B cell (primary cell): ENCODE measurements at regions not wholly inside any gene's neighbourhood (a gene's known extent, or its start where the extent isn't known, plus 50 kb on each side); places are given as distances from the start of the nearest gene placed in this dataset.

ENCODE experiments used
- ATAC-seq: fragments of 200-7000 bp; cut with Tn5 transposase; one replicate; pipeline ENCODE4 v1.10.0; 2021; ENCODE audit warnings: low read depth, mild to moderate bottlenecking, moderate number of reproducible peaks, moderate library complexity
- CTCF ChIA-PET: fragments of 350-600 bp; sonication (Branson Sonifier 250); formaldehyde crosslinking; loops from one replicate; lab custom pipeline; 2021; ENCODE audit warnings: antibody characterized with exemption, inconsistent platforms; lab: Charles Lee
- POLR2A ChIA-PET: fragments of 350-600 bp; sonication (Branson Sonifier 250); formaldehyde crosslinking; loops from one replicate; lab custom pipeline; 2021; ENCODE audit warnings: antibody characterized with exemption; lab: Charles Lee
- DNase-seq: peaks from one replicate; pipeline ENCODE4 v3.0.0; 2013
- H2AFZ ChIP-seq: 2 replicates; pipeline ENCODE4 v1.6.1; 2012; ENCODE audit warnings: mild to moderate bottlenecking, low read depth, low read length; ENCODE audit not compliant: insufficient read depth, poor library complexity, severe bottlenecking
- H3K27ac ChIP-seq, 2 donors: 1 replicate in 1 of 2; 2 replicates in 1 of 2; pipeline ENCODE4 v1.5.1; 2012 to 2013; ENCODE audit warnings: low read length in 2 of 2, mild to moderate bottlenecking in 2 of 2, moderate library complexity in 1 of 2
- H3K27me3 ChIP-seq, 4 experiments: fragments of 200-600 bp in 1 of 4; sonication (generic) in 1 of 4; replicated peaks in 1 of 4; 1 replicate in 2 of 4; 2 replicates in 2 of 4; pipeline versions ENCODE4 v1.6.1 to v1.7.0; 2013 to 2016; ENCODE audit warnings: low read length in 3 of 4, mild to moderate bottlenecking in 2 of 4, mixed read lengths in 1 of 4, moderate library complexity in 1 of 4; ENCODE audit not compliant: insufficient read depth in 4 of 4, control insufficient read depth in 3 of 4; ENCODE audit errors: control extremely low read depth in 1 of 4
- H3K36me3 ChIP-seq, 2 experiments: replicated peaks in 1 of 2; 1 replicate in 1 of 2; 2 replicates in 1 of 2; pipeline versions ENCODE4 v1.6.1 to v1.7.1; 2013; ENCODE audit warnings: low read length in 1 of 2; ENCODE audit not compliant: insufficient read depth in 2 of 2, control insufficient read depth in 1 of 2; ENCODE audit errors: control extremely low read depth in 1 of 2, extremely low read depth in 1 of 2
- H3K4me1 ChIP-seq, 2 donors: fragments of 200-600 bp in 1 of 2; sonication (generic) in 1 of 2; 1 replicate in 1 of 2; 2 replicates in 1 of 2; pipeline versions ENCODE4 v1.5.1 to v1.6.1; 2013 to 2017; ENCODE audit warnings: low read length in 2 of 2; ENCODE audit not compliant: control insufficient read depth in 2 of 2, insufficient read depth in 2 of 2
- H3K4me2 ChIP-seq: replicated peaks from 2 replicates; pipeline ENCODE3; 2012; ENCODE audit warnings: mild to moderate bottlenecking, low read depth, low read length; ENCODE audit not compliant: poor library complexity, severe bottlenecking
- H3K4me3 ChIP-seq, 5 experiments: fragments of 200-600 bp in 1 of 5; sonication (generic) in 1 of 5; 1 replicate in 3 of 5; 2 replicates in 2 of 5; pipeline versions ENCODE4 v1.5.1 to v1.7.0; 2011 to 2016; ENCODE audit warnings: low read length in 4 of 5, mild to moderate bottlenecking in 4 of 5, low read depth in 2 of 5, control low read depth in 1 of 5, moderate library complexity in 1 of 5; ENCODE audit not compliant: insufficient read depth in 1 of 5; ENCODE audit errors: control extremely low read depth in 1 of 5, extremely low read depth in 1 of 5
- H3K79me2 ChIP-seq: fragments of 200-600 bp; sonication (generic); one replicate; pipeline ENCODE4 v1.6.0; 2016; ENCODE audit warnings: low read length; ENCODE audit not compliant: control insufficient read depth, insufficient read depth
- H3K9ac ChIP-seq: fragments of 200-600 bp; sonication (generic); 2 replicates; pipeline ENCODE4 v1.6.1; 2017; ENCODE audit warnings: mild to moderate bottlenecking, low read length, moderate library complexity
- H3K9me3 ChIP-seq, 3 donors: one replicate each; pipeline versions ENCODE4 v1.6.1 to v1.7.1; 2013; ENCODE audit warnings: low read length in 2 of 3; ENCODE audit not compliant: control insufficient read depth in 2 of 3, insufficient read depth in 1 of 3; ENCODE audit errors: control extremely low read depth in 1 of 3
- H4K20me1 ChIP-seq: 2 replicates; pipeline ENCODE4 v1.6.0; 2012; ENCODE audit warnings: mild to moderate bottlenecking, low read length; ENCODE audit not compliant: insufficient read depth, control insufficient read depth, poor library complexity, severe bottlenecking
- H3K27ac Mint-ChIP-seq: one replicate; pipeline ENCODE4 v1.8.0; 2021; ENCODE audit warnings: mixed read lengths
- H3K27me3 Mint-ChIP-seq: one replicate; pipeline ENCODE4 v1.8.0; 2021; ENCODE audit warnings: mixed read lengths
- H3K4me1 Mint-ChIP-seq: one replicate; pipeline ENCODE4 v1.8.0; 2021; ENCODE audit warnings: mixed read lengths
- H3K4me3 Mint-ChIP-seq: one replicate; pipeline ENCODE4 v1.8.0; 2021; ENCODE audit warnings: mixed read lengths
- H3K9me3 Mint-ChIP-seq: one replicate; pipeline ENCODE4 v1.8.0; 2022; ENCODE audit warnings: mixed read lengths; ENCODE audit not compliant: insufficient read depth
- EZH2 ChIP-seq: IDR thresholded peaks from 2 replicates; pipeline ENCODE4 v1.6.1; 2012; ENCODE audit warnings: borderline replicate concordance, low read depth, mild to moderate bottlenecking, moderate library complexity, low read length; ENCODE audit not compliant: insufficient read depth, poor library complexity, severe bottlenecking
- WGBS: methylation state at CpG from one replicate; pipeline ENCODE4 v1.1.5; 2013; ENCODE audit warnings: missing lambda C conversion rate; ENCODE audit not compliant: insufficient coverage; 5-methylcytosine and 5-hydroxymethylcytosine counted together
- intact Hi-C: fragments of 100-400 bp; cut with micrococcal nuclease; formaldehyde crosslinking; loops from one replicate; pipeline ENCODE4 v1.10.0; 2022
- TF ChIP-seq, protein P1 (sequence below): fragments of 200-600 bp; IDR thresholded peaks from one replicate; pipeline ENCODE4 v1.8.0; 2022; ENCODE audit warnings: antibody characterized with exemption, mild to moderate bottlenecking

DNA sequence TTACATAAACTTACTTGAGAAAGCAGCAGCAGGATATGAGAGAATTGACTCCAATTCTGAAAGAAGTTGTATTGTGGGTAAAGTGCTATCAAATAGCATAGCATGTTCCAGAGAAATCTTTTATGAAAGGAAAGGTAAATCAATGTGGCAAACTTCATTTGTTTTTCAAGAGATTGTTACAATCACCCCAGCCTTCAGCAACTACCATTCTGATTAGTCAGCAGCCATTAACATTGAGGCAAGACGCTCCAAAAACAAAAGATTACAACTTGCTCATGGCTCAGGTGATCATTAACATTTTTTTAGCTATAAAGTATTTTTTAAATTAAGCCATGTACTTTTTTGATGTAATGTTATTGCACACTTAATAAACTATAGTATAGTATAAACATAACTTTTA lies 357.2 kb downstream of the TMEM135 start:
- no peak for ATAC-seq
- intact Hi-C loops = no loop called here
- Histone ChIP-seq H4K20me1 (no peaks in the 10 kb centered on the region), H3K27ac (no peak overlapping the region), H3K9me3 (peaks cover 0 to 1% (median 0%) of the 10 kb centered on the region in 3 donors), H3K27me3 (no peaks in the 10 kb centered on the region), H3K36me3 (no peaks in the 10 kb centered on the region), H3K79me2 (no peaks in the 10 kb centered on the region), H3K4me2 (no peak overlapping the region), H2AFZ (no peak overlapping the region), H3K9ac (no peak overlapping the region), H3K4me3 (no peak overlapping the region), H3K4me1 (no peaks in the 10 kb centered on the region)
- WGBS = no CpG with 5 or more reads among the region's 1 CpG
- no peaks in the 10 kb centered on the region for H3K4me1 Mint-ChIP-seq
- no peak overlapping the region for H3K4me3 Mint-ChIP-seq
- no peaks in the 10 kb centered on the region for H3K27me3 Mint-ChIP-seq
- no peaks in the 10 kb centered on the region for H3K9me3 Mint-ChIP-seq
- DNase-seq = no peak
- H3K27ac Mint-ChIP-seq = no peak overlapping the region
- TF ChIP-seq, protein P1, sequence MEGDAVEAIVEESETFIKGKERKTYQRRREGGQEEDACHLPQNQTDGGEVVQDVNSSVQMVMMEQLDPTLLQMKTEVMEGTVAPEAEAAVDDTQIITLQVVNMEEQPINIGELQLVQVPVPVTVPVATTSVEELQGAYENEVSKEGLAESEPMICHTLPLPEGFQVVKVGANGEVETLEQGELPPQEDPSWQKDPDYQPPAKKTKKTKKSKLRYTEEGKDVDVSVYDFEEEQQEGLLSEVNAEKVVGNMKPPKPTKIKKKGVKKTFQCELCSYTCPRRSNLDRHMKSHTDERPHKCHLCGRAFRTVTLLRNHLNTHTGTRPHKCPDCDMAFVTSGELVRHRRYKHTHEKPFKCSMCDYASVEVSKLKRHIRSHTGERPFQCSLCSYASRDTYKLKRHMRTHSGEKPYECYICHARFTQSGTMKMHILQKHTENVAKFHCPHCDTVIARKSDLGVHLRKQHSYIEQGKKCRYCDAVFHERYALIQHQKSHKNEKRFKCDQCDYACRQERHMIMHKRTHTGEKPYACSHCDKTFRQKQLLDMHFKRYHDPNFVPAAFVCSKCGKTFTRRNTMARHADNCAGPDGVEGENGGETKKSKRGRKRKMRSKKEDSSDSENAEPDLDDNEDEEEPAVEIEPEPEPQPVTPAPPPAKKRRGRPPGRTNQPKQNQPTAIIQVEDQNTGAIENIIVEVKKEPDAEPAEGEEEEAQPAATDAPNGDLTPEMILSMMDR = no peak
- TF ChIP-seq EZH2 = no peak
- ChIA-PET CTCF (no interaction called here), POLR2A (no interaction called here)

DNA sequence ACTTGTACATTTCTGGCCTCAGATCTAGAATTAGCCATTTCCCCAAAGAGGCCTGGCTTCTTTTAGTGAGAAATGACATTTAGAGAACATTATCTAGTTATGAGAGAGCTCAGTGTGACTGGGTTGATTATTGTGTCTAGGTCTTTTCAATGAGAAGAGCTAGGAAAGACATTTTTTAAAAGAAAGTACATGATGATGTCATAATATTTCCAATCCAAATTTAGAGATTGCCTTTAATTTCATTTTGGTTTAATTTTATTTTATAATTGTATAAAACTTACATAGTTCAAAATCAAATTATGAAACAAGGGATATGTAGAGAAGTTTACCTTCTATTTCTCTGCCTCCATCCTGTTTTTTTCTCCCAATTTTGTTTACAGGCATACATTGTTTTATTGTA lies 354.9 kb downstream of the TMEM135 start:
- Histone ChIP-seq H3K79me2 (no peaks in the 10 kb centered on the region), H3K36me3 (no peaks in the 10 kb centered on the region), H3K4me3 (no peak overlapping the region), H3K27me3 (no peaks in the 10 kb centered on the region), H4K20me1 (no peaks in the 10 kb centered on the region), H3K9me3 (peaks cover 0 to 2% (median 0%) of the 10 kb centered on the region in 3 donors), H2AFZ (no peak overlapping the region), H3K9ac (no peak overlapping the region), H3K27ac (no peak overlapping the region), H3K4me2 (no peak overlapping the region), H3K4me1 (no peaks in the 10 kb centered on the region)
- DNase-seq (no peak), ATAC-seq (no peak)
- Mint-ChIP-seq H3K9me3 (peaks cover 4% of the 10 kb centered on the region), H3K27me3 (no peaks in the 10 kb centered on the region), H3K4me1 (no peaks in the 10 kb centered on the region), H3K4me3 (no peak overlapping the region), H3K27ac (no peak overlapping the region)
- POLR2A ChIA-PET = no interaction called here
- TF ChIP-seq, protein P1 = no peak
- no peak for TF ChIP-seq EZH2
- intact Hi-C loops = no loop called here
- CTCF ChIA-PET = no interaction called here
